ENCODE measurements at regions not wholly inside any gene's neighbourhood (a gene's known extent, or its start where the extent isn't known, plus 50 kb on each side); places are given as distances from the start of the nearest gene placed in this dataset.

DNA sequence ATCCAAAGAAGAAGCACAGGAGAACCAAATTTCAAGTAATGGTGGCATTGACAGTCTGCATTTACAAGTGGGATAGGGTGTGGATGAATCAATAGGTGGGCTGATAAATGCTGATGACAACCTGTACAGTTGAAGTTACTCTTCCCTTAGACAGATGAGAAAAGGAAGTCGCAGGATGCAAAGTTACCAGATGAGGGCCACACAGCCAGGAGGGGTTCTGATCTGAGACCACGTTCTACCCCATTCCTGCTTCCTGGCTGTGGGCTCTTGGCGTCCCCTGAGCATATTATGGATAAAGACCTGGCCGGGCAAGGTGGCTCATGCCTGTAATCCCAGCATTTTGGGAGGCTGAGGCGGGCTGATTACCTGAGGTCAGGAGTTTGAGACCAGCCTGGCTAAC is 104.6 kb downstream of the EOMES start (continued):
- TF ChIP-seq, protein P1, sequence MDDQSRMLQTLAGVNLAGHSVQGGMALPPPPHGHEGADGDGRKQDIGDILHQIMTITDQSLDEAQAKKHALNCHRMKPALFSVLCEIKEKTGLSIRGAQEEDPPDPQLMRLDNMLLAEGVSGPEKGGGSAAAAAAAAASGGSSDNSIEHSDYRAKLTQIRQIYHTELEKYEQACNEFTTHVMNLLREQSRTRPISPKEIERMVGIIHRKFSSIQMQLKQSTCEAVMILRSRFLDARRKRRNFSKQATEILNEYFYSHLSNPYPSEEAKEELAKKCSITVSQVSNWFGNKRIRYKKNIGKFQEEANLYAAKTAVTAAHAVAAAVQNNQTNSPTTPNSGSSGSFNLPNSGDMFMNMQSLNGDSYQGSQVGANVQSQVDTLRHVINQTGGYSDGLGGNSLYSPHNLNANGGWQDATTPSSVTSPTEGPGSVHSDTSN (IDR thresholded peaks at IDR 0.05): no peak
- TF ChIP-seq NRF1 (IDR thresholded peaks at IDR 0.05; ENCODE audit: low read depth, low read length) (no peak), GATA2 (CRISPR knock-in tag; IDR thresholded peaks at IDR 0.05) (no peak)

DNA sequence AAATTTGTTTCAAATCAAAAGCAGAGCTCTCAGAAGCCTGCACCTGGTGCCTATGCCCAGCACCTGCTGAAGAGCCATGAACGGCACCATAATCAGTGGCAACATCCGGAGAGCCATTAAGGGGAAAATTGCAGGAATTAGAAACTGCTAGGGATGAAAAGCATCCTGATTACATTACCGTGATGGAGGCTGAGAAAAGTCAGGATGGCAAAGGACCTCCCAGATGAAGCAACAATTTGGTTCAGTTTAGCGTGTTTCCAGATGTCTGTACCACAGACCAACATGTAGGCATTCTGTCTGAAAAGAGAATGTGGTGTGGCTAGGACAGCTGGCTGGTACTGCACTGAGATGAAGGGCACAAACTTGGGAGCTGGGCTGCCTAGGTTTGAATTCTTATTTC is 106.1 kb downstream of the EOMES start:
- peaks cover 0 to 10% of the 10 kb centered on the region in 2 experiments; a peak in 2 of 4 replicates for H3K4me1 ChIP-seq (ENCODE audit: control insufficient read depth in 1 of 2, insufficient read depth in 2 of 2, low read depth in 1 of 2, low read length in 1 of 2)
- no peak overlapping the region for H3K4me3 ChIP-seq (ENCODE audit: low read depth in 2 of 2, low read length in 1 of 2)
- H3K27ac ChIP-seq (ENCODE audit: low read depth in 2 of 2, low read length in 1 of 2): peak overlapping the region in 1 of 2 experiments; percentile 76; a peak in 2 of 4 replicates
- no peaks in the 10 kb centered on the region for H3K9me3 ChIP-seq
- H3K4me2 ChIP-seq: no peak overlapping the region
- H3K36me3 ChIP-seq (replicated peaks in 1 of 2; ENCODE audit: control insufficient read depth in 1 of 2, insufficient read depth in 2 of 2, low read length in 1 of 2): no peaks in the 10 kb centered on the region
- CTCF ChIA-PET: interaction anchor here (1.8 kb wide), 1 partner anchor 53 kb away, joined by 4 read pairs; no protein-coding TSS in a partner anchor
- H4K20me1 ChIP-seq (ENCODE audit: insufficient read depth): no peaks in the 10 kb centered on the region
- H2AFZ ChIP-seq (ENCODE audit: low read depth): no peak overlapping the region
- no peaks in the 10 kb centered on the region for H3K9me2 ChIP-seq
- peak; percentile 55 for DNase-seq
- H3K27me3 ChIP-seq (ENCODE audit: insufficient read depth): no peaks in the 10 kb centered on the region
- POLR2A ChIA-PET: interaction anchor here (1.0 kb wide), 1 partner anchor 132 kb away, joined by 3 read pairs; the partner anchor contains the start of gene SLC4A7
- H3F3A ChIP-seq (replicated peaks; ENCODE audit: insufficient read depth): peaks cover 7% of the 10 kb centered on the region
- H3K79me2 ChIP-seq (ENCODE audit: insufficient read depth): no peaks in the 10 kb centered on the region
- H3K9ac ChIP-seq: no peak overlapping the region
- TF ChIP-seq, protein P2, sequence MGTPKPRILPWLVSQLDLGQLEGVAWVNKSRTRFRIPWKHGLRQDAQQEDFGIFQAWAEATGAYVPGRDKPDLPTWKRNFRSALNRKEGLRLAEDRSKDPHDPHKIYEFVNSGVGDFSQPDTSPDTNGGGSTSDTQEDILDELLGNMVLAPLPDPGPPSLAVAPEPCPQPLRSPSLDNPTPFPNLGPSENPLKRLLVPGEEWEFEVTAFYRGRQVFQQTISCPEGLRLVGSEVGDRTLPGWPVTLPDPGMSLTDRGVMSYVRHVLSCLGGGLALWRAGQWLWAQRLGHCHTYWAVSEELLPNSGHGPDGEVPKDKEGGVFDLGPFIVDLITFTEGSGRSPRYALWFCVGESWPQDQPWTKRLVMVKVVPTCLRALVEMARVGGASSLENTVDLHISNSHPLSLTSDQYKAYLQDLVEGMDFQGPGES (IDR thresholded peaks at IDR 0.05; ENCODE audit: low read depth, low read length): no peak
- TF ChIP-seq RFX5 (IDR thresholded peaks at IDR 0.05; ENCODE audit: low read length): no peak
- TF ChIP-seq RAD21 (IDR thresholded peaks at IDR 0.05; ENCODE audit: low read length): 0 out of 2 replicates have a peak, but pooled peaks have one; percentile 4
- TF ChIP-seq TAF1 (IDR thresholded peaks at IDR 0.05; ENCODE audit: borderline replicate concordance, low read depth, low read length): no peak
- no peak for TF ChIP-seq NRF1 (IDR thresholded peaks at IDR 0.05; ENCODE audit: low read depth, low read length)
- TF ChIP-seq EP300 (IDR thresholded peaks at IDR 0.05; ENCODE audit: borderline replicate concordance in 1 of 2, low read depth in 1 of 2, low read length in 1 of 2): peak in 1 of 2 experiments; percentile 71; a peak in 1 of 4 replicates
- TF ChIP-seq SMC3 (IDR thresholded peaks at IDR 0.05; ENCODE audit: low read depth, low read length): no peak
- TF ChIP-seq RXRA (IDR thresholded peaks at IDR 0.05; ENCODE audit: borderline replicate concordance, low read depth): no peak
- no peak for TF ChIP-seq GATA2 (CRISPR knock-in tag; IDR thresholded peaks at IDR 0.05)
- no peak for TF ChIP-seq FOXM1 (IDR thresholded peaks at IDR 0.05; ENCODE audit: low read depth)
- no peak for TF ChIP-seq EZH2phosphoT487 (IDR thresholded peaks at IDR 0.05; ENCODE audit: borderline replicate concordance, low read depth)
- TF ChIP-seq, protein P3, sequence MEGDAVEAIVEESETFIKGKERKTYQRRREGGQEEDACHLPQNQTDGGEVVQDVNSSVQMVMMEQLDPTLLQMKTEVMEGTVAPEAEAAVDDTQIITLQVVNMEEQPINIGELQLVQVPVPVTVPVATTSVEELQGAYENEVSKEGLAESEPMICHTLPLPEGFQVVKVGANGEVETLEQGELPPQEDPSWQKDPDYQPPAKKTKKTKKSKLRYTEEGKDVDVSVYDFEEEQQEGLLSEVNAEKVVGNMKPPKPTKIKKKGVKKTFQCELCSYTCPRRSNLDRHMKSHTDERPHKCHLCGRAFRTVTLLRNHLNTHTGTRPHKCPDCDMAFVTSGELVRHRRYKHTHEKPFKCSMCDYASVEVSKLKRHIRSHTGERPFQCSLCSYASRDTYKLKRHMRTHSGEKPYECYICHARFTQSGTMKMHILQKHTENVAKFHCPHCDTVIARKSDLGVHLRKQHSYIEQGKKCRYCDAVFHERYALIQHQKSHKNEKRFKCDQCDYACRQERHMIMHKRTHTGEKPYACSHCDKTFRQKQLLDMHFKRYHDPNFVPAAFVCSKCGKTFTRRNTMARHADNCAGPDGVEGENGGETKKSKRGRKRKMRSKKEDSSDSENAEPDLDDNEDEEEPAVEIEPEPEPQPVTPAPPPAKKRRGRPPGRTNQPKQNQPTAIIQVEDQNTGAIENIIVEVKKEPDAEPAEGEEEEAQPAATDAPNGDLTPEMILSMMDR (IDR thresholded peaks at IDR 0.05): no peak
- peak; percentile 43 for TF ChIP-seq CHD2 (IDR thresholded peaks at IDR 0.05; ENCODE audit: low read length, partially characterized antibody)
- TF ChIP-seq MXI1 (IDR thresholded peaks at IDR 0.05; ENCODE audit: low read depth, low read length): no peak
- no peak for TF ChIP-seq NFIC (IDR thresholded peaks at IDR 0.05; ENCODE audit: borderline replicate concordance)
- TF ChIP-seq, protein P4, sequence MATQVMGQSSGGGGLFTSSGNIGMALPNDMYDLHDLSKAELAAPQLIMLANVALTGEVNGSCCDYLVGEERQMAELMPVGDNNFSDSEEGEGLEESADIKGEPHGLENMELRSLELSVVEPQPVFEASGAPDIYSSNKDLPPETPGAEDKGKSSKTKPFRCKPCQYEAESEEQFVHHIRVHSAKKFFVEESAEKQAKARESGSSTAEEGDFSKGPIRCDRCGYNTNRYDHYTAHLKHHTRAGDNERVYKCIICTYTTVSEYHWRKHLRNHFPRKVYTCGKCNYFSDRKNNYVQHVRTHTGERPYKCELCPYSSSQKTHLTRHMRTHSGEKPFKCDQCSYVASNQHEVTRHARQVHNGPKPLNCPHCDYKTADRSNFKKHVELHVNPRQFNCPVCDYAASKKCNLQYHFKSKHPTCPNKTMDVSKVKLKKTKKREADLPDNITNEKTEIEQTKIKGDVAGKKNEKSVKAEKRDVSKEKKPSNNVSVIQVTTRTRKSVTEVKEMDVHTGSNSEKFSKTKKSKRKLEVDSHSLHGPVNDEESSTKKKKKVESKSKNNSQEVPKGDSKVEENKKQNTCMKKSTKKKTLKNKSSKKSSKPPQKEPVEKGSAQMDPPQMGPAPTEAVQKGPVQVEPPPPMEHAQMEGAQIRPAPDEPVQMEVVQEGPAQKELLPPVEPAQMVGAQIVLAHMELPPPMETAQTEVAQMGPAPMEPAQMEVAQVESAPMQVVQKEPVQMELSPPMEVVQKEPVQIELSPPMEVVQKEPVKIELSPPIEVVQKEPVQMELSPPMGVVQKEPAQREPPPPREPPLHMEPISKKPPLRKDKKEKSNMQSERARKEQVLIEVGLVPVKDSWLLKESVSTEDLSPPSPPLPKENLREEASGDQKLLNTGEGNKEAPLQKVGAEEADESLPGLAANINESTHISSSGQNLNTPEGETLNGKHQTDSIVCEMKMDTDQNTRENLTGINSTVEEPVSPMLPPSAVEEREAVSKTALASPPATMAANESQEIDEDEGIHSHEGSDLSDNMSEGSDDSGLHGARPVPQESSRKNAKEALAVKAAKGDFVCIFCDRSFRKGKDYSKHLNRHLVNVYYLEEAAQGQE (IDR thresholded peaks at IDR 0.05; ENCODE audit: low read depth, low read length): no peak
- TF ChIP-seq FOXJ3 (CRISPR knock-in tag; IDR thresholded peaks at IDR 0.05): peak; percentile 58; the same call in 1 of the 2 replicates
- TF ChIP-seq RCOR1 (IDR thresholded peaks at IDR 0.05; ENCODE audit: low read length): peak; percentile 75; the same call in 1 of the 2 replicates
- TF ChIP-seq SIN3A (IDR thresholded peaks at IDR 0.05; ENCODE audit: borderline replicate concordance, low read depth, low read length): no peak
- TF ChIP-seq YY1 (IDR thresholded peaks at IDR 0.05; ENCODE audit: low read depth): no peak
- WGBS (ENCODE audit: low lambda C conversion rate): 52% methylated on average over 4 of the region's 4 CpGs
